Endothelial cell of umbilical vein (primary cell): ENCODE measurements at regions not wholly inside any gene's neighbourhood (a gene's known extent, or its start where the extent isn't known, plus 50 kb on each side); places are given as distances from the start of the nearest gene placed in this dataset.

Experiments used
- BruUV-seq: library from RNA; stranded (reverse); fragments of 400-500 nt; replicated peaks from 2 replicates; lab custom pipeline; 2021; lab: Mats Ljungman, UMichigan
- CTCF ChIA-PET: fragments of 300-600, 350-600 bp; sonication (Branson Sonifier 250); formaldehyde crosslinking; loops from one replicate; lab custom pipeline; 2021; ENCODE audit warnings: antibody characterized with exemption, inconsistent platforms; lab: Charles Lee
- POLR2A ChIA-PET: fragments of 300-600, 350-600 bp; sonication (Branson Sonifier 250); formaldehyde crosslinking; loops from one replicate; lab custom pipeline; 2021; ENCODE audit warnings: antibody characterized with exemption, inconsistent platforms; lab: Charles Lee
- DNase-seq: peaks from one replicate; pipeline ENCODE4 v3.0.0-alpha.2; 2011; ENCODE audit warnings: low read depth, low spot score
- FAIRE-seq: peaks from 2 replicates; lab custom pipeline; 2011; peaks lifted over from hg19 to GRCh38; lab: Jason Lieb, UNC
- H2AFZ ChIP-seq: 2 replicates; pipeline ENCODE4 v1.6.0; 2012; ENCODE audit warnings: low read depth, low read length, control low read depth, inconsistent platforms
- H3K27ac ChIP-seq: 2 replicates; pipeline ENCODE4 v1.5.1; 2011; ENCODE audit warnings: low read depth, mild to moderate bottlenecking, control low read depth, low read length, moderate library complexity; ENCODE audit not compliant: insufficient read depth
- H3K27me3 ChIP-seq, 2 experiments: 2 replicates each; pipeline versions ENCODE4 v1.6.0 to v1.6.1; 2011; ENCODE audit warnings: low read length in 2 of 2, mixed read lengths in 1 of 2; ENCODE audit not compliant: control insufficient read depth in 2 of 2, insufficient read depth in 2 of 2
- H3K36me3 ChIP-seq, 2 experiments: 2 replicates in 1 of 2; 3 replicates in 1 of 2; pipeline ENCODE4 v1.5.1; 2011; ENCODE audit warnings: low read length in 2 of 2, mild to moderate bottlenecking in 1 of 2, moderate library complexity in 1 of 2; ENCODE audit not compliant: control insufficient read depth in 2 of 2, insufficient read depth in 2 of 2; ENCODE audit errors: extremely low read depth in 1 of 2
- H3K4me1 ChIP-seq: 3 replicates; pipeline ENCODE4 v1.5.1; 2011; ENCODE audit warnings: mild to moderate bottlenecking, low read length; ENCODE audit not compliant: control insufficient read depth, insufficient read depth; ENCODE audit errors: extremely low read depth
- H3K4me2 ChIP-seq: 2 replicates; pipeline ENCODE4 v1.6.1; 2011; ENCODE audit warnings: low read length, control low read depth, mixed read lengths; ENCODE audit not compliant: insufficient read depth
- H3K4me3 ChIP-seq, 3 experiments: fragments of 200-600 bp in 1 of 3; sonication (generic), shearing (Covaris generic) in 1 of 3; replicated peaks in 1 of 3; 2 replicates each; pipeline ENCODE4 v1.5.1; 2011 to 2016; ENCODE audit warnings: control low read depth in 3 of 3, low read length in 3 of 3, mild to moderate bottlenecking in 2 of 3, inconsistent platforms in 1 of 3, low read depth in 1 of 3, moderate library complexity in 1 of 3; ENCODE audit not compliant: insufficient read depth in 1 of 3
- H3K79me2 ChIP-seq: 2 replicates; pipeline ENCODE4 v1.6.0; 2012; ENCODE audit warnings: low read length, inconsistent platforms; ENCODE audit not compliant: control insufficient read depth, insufficient read depth
- H3K9ac ChIP-seq: replicated peaks from 2 replicates; pipeline ENCODE3; 2011; ENCODE audit warnings: low read length, control low read depth; ENCODE audit not compliant: insufficient read depth; ENCODE audit errors: extremely low read depth
- H3K9me1 ChIP-seq: replicated peaks from 3 replicates; pipeline ENCODE4 v1.6.0; 2011; ENCODE audit warnings: mild to moderate bottlenecking, low read length; ENCODE audit not compliant: control insufficient read depth, insufficient read depth; ENCODE audit errors: extremely low read depth
- H3K9me3 ChIP-seq: replicated peaks from 2 replicates; pipeline ENCODE4 v1.5.1; 2012; ENCODE audit warnings: low read length, inconsistent platforms; ENCODE audit not compliant: control insufficient read depth, insufficient read depth
- H4K20me1 ChIP-seq: replicated peaks from 2 replicates; pipeline ENCODE3; 2011; ENCODE audit warnings: mild to moderate bottlenecking, low read length; ENCODE audit not compliant: control insufficient read depth, insufficient read depth; ENCODE audit errors: extremely low read depth
- CTCF ChIP-seq, 2 donors: IDR thresholded peaks; 1 replicate in 1 of 2; 2 replicates in 1 of 2; pipeline ENCODE4 v1.5.1; 2011; ENCODE audit warnings: low read length in 2 of 2, mild to moderate bottlenecking in 2 of 2, moderate library complexity in 2 of 2, control low read depth in 1 of 2, inconsistent platforms in 1 of 2, low read depth in 1 of 2; ENCODE audit not compliant: insufficient read depth in 1 of 2; ENCODE audit errors: extremely low read depth in 1 of 2
- EZH2 ChIP-seq: IDR thresholded peaks from 2 replicates; pipeline ENCODE4 v1.6.1; 2012; ENCODE audit warnings: borderline replicate concordance, low read depth, mild to moderate bottlenecking, moderate library complexity, low read length, inconsistent platforms; ENCODE audit not compliant: severe bottlenecking
- FOS ChIP-seq: IDR thresholded peaks from 2 replicates; pipeline ENCODE4 v1.6.1; 2011; ENCODE audit warnings: mild to moderate bottlenecking, low read length, moderate library complexity, borderline replicate concordance; ENCODE audit not compliant: insufficient read depth
- GATA2 ChIP-seq: IDR thresholded peaks from 2 replicates; pipeline ENCODE4 v1.7.0; 2011; ENCODE audit warnings: low read depth, mild to moderate bottlenecking, moderate library complexity, mixed read lengths, low read length; ENCODE audit not compliant: insufficient read length, insufficient read depth
- JUN ChIP-seq: IDR thresholded peaks from 2 replicates; pipeline ENCODE4 v1.6.1; 2011; ENCODE audit warnings: borderline replicate concordance, low read depth; ENCODE audit not compliant: insufficient read length, insufficient read depth
- MAX ChIP-seq: IDR thresholded peaks from 2 replicates; pipeline ENCODE4 v1.6.1; 2011; ENCODE audit not compliant: insufficient read depth, insufficient read length
- MYC ChIP-seq: IDR thresholded peaks from one replicate; pipeline ENCODE4 v1.6.1; 2011; ENCODE audit warnings: mild to moderate bottlenecking, low read depth, low read length
- POLR2A ChIP-seq: IDR thresholded peaks from 2 replicates; pipeline ENCODE4 v1.6.1; 2012; ENCODE audit warnings: low read depth, mild to moderate bottlenecking, control low read depth, low read length
- POLR2AphosphoS5 ChIP-seq: IDR thresholded peaks from 2 replicates; pipeline ENCODE4 v1.6.1; 2012; ENCODE audit warnings: low read depth, mild to moderate bottlenecking, control low read depth, low read length, moderate library complexity; ENCODE audit not compliant: insufficient read depth
- dilution Hi-C: fragments of 300-500 bp; cut with MboI; formaldehyde crosslinking; loops from one replicate; pipeline ENCODE4 v1.15.0; 2019; ENCODE audit warnings: low sequenced_read_pairs; ENCODE audit not compliant: extremely low pct_ligation_motif_present
- intact Hi-C: fragments of 100-400 bp; cut with micrococcal nuclease; formaldehyde crosslinking; loops from one replicate; pipeline ENCODE4 v1.10.0; 2022

- dilution Hi-C loops = no loop called here
- no peaks in the 10 kb centered on the region for H3K36me3 ChIP-seq
- POLR2A ChIA-PET = no interaction called here
- no peaks in the 10 kb centered on the region for H3K27me3 ChIP-seq
- TF ChIP-seq EZH2 (no peak), FOS (no peak), JUN (no peak), CTCF (IDR thresholded peaks at IDR 0.05; ENCODE audit: extremely low read depth in 1 of 2, insufficient read depth in 1 of 2, low read depth in 1 of 2, low read length in 2 of 2) (no peak), GATA2 (no peak), MYC (no peak), POLR2A (no peak), POLR2AphosphoS5 (no peak), MAX (no peak)
- no peak overlapping the region for H3K27ac ChIP-seq
- no peaks in the 10 kb centered on the region for H3K9me1 ChIP-seq
- no peaks in the 10 kb centered on the region for H3K79me2 ChIP-seq
- CTCF ChIA-PET = no interaction called here
- BruUV-seq = no TSS peak
- DNase-seq (no peak), FAIRE-seq (no peak)
- H2AFZ ChIP-seq = no peak overlapping the region
- H4K20me1 ChIP-seq = no peaks in the 10 kb centered on the region
- H3K4me1 ChIP-seq = no peaks in the 10 kb centered on the region
- no peaks in the 10 kb centered on the region for H3K9me3 ChIP-seq
- no peak overlapping the region for H3K4me3 ChIP-seq
- intact Hi-C loops = no loop called here
- H3K4me2 ChIP-seq = no peak overlapping the region
- no peak overlapping the region for H3K9ac ChIP-seq
Measured at GRCh38 chr2:122164964-122165363, 409.5 kb downstream of the TSN start.
